RWPE2 (cell line): ENCODE measurements at regions not wholly inside any gene's neighbourhood (a gene's known extent, or its start where the extent isn't known, plus 50 kb on each side); places are given as distances from the start of the nearest gene placed in this dataset.

Experiments used
- ATAC-seq: fragments of 200-7000 bp; cut with Tn5 transposase; 3 replicates; pipeline ENCODE4 v1.9.1; 2021; ENCODE audit warnings: low read depth
- DNase-seq: peaks from one replicate; pipeline ENCODE4 v3.0.0-alpha.2; 2020; ENCODE audit warnings: low spot score
- H3K27ac ChIP-seq: fragments of 450-650 bp; 2 replicates; pipeline ENCODE4 v1.5.1; 2017; ENCODE audit warnings: mild to moderate bottlenecking; ENCODE audit not compliant: poor library complexity, severe bottlenecking
- H3K27me3 ChIP-seq: fragments of 250-450 bp; sonication (Bioruptor Pico); 2 replicates; pipeline ENCODE4 v1.5.1; 2021; ENCODE audit warnings: mild to moderate bottlenecking, moderate library complexity; ENCODE audit not compliant: insufficient read depth, poor library complexity, severe bottlenecking
- H3K36me3 ChIP-seq: fragments of 250-450 bp; sonication (Bioruptor Pico); 2 replicates; pipeline ENCODE4 v1.5.1; 2020; ENCODE audit warnings: low read depth, mild to moderate bottlenecking, moderate library complexity
- H3K4me1 ChIP-seq: fragments of 250-450 bp; sonication (Bioruptor Pico); 2 replicates; pipeline ENCODE4 v1.5.1; 2021; ENCODE audit warnings: mild to moderate bottlenecking, moderate library complexity; ENCODE audit not compliant: insufficient read depth, poor library complexity, severe bottlenecking
- H3K4me3 ChIP-seq: fragments of 250-450 bp; sonication (Bioruptor Pico); 2 replicates; pipeline ENCODE4 v1.5.1; 2021; ENCODE audit warnings: mild to moderate bottlenecking, moderate library complexity; ENCODE audit not compliant: severe bottlenecking
- H3K9me3 ChIP-seq: fragments of 250-450 bp; sonication (Bioruptor Pico); 2 replicates; pipeline ENCODE4 v1.5.1; 2021; ENCODE audit warnings: mild to moderate bottlenecking, moderate library complexity; ENCODE audit not compliant: severe bottlenecking
- CTCF ChIP-seq: fragments of 450-650 bp; IDR thresholded peaks from one replicate; pipeline ENCODE4 v1.5.1; 2017; ENCODE audit warnings: mild to moderate bottlenecking, moderate library complexity; ENCODE audit not compliant: poor library complexity, severe bottlenecking

- TF ChIP-seq CTCF: no peak
- Histone ChIP-seq H3K36me3 (no peaks in the 10 kb centered on the region), H3K9me3 (no peaks in the 10 kb centered on the region), H3K4me3 (no peak overlapping the region), H3K27ac (no peak overlapping the region), H3K27me3 (no peaks in the 10 kb centered on the region), H3K4me1 (peaks cover 19% of the 10 kb centered on the region)
- no peak for ATAC-seq
- DNase-seq: no peak
Observed at GRCh38 chr6:227074-227782, 65.1 kb upstream of the DUSP22 start.

DNA sequence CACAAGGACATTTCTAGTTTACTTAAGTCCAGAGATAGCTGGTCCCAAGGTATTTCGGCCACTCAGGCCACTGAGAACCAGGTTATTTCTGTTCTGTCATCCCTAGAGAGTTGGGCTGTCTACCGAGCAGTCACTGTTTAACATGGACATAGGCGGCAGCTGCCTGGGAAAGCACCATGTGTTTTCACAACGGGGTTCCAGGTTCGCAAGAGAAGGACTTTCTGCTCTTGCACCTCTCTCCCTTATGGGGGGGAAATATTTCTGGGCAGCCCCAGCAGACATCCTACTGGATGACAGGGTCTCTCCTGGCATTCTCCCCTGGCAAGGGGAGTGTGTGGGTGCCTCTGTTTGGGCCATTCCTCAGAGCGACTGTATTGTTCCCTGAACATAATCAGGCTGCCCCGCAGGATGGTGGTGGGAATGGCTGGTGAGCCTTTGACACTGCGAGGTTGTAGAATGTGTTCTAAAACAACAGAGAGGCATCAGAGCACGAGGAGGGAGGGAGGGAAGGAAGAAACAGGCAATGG is 64.4 kb upstream of the DUSP22 start:
- Histone ChIP-seq H3K27me3 (no peaks in the 10 kb centered on the region), H3K4me3 (no peak overlapping the region), H3K9me3 (no peaks in the 10 kb centered on the region), H3K36me3 (no peaks in the 10 kb centered on the region), H3K27ac (no peak overlapping the region), H3K4me1 (peaks cover 19% of the 10 kb centered on the region)
- no peak for TF ChIP-seq CTCF
- no peak for ATAC-seq
- no peak for DNase-seq

DNA sequence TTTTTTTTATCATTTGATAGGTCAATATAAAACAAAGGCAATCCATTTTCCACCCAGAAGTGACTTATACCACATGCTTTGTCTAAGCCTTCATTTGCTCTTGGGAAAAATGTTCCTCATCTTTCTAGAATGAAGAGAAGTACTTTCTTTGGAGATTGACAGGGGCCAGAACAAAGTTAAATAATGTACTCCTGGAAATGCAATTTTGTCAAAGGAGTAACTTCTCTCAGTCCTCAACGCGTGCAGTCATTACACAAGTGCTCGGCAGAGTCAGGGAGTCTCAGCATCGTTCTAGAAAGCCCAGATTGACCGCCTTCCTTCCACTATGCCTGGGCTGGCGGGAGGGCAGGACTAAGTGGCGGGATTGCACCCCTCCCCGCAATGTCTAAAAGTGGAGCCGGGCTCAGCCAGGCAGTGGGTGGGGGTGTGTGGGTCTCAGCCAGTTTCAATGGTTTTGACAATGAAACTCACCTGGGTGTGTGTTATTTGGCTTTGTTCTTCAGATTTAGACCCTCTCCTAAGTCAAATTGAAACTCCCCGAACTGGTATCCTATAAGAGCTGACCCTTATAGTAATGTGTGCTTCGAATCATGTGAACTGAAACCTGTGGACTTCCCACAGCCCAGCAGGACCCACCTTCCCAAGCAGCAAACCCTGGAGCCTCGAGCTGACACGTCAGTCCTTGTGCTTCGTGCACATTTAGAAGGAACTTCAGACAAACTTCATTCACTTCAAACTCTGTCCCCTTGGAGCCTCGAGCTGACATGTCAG is 63.2 kb upstream of the DUSP22 start:
- Histone ChIP-seq H3K4me3 (no peak overlapping the region), H3K9me3 (no peaks in the 10 kb centered on the region), H3K4me1 (peaks cover 17% of the 10 kb centered on the region), H3K27me3 (no peaks in the 10 kb centered on the region), H3K36me3 (no peaks in the 10 kb centered on the region), H3K27ac (no peak overlapping the region)
- DNase-seq (no peak), ATAC-seq (no peak)
- TF ChIP-seq CTCF: no peak

DNA sequence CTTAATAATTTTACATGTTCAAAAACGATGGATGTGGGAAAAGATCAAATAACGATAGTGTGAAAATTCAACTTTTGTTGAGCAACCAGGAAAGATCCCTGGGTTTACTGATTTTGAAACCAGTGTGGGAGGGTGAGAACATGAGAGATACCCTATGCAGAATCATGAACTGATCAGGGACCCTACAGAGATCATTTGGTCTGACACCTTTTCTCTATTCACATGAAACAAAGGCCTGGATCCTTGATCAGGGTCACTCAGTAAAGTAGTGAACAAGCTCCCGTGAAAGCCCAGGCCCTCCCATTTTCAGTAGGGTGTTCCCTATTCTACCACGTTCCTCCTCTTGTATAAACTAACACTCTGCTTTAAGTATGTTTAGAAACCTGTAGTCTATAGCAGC is 60.5 kb upstream of the DUSP22 start:
- DNase-seq (no peak), ATAC-seq (no peak)
- Histone ChIP-seq H3K4me3 (no peak overlapping the region), H3K9me3 (no peaks in the 10 kb centered on the region), H3K36me3 (no peaks in the 10 kb centered on the region), H3K27ac (no peak overlapping the region), H3K27me3 (no peaks in the 10 kb centered on the region), H3K4me1 (no peaks in the 10 kb centered on the region)
- no peak for TF ChIP-seq CTCF
